ENCODE measurements at regions not wholly inside any gene's neighbourhood (a gene's known extent, or its start where the extent isn't known, plus 50 kb on each side); places are given as distances from the start of the nearest gene placed in this dataset.
"Not testable (repeated sequence)": the region's sequence is repeated elsewhere in the genome, so short reads cannot be mapped to it uniquely, and the experiment has no call there.

DNA sequence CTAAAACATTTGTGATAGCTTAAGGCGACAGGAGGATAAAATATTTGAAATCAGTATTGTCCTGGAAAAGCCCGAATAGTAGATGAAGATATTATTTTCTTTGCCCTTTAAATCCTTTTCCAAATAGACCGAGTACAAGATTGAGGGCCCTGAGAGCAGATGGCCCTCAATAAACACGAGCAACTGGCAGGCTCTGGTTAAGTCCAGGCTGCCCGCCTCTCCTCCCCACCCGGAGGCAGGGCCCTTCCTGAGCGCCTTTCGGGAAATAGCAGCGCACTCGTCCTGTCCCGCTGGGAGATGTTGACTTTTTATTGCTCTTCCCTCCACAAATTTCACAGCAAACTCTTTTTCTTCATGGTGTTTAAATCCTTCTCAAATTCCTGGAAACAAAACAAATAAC, 50.8 kb upstream of the MAX start:
- DNase-seq (ENCODE audit: low read depth), result no peak

GRCh38 chr14:65156568-65157366, 54.5 kb upstream of the MAX start:
- DNase-seq (ENCODE audit: low read depth), result peak; percentile 88

- no peak for DNase-seq (ENCODE audit: low read depth)
Measured at GRCh38 chr14:65159281-65160062, 57.2 kb upstream of the MAX start.

GRCh38 chr14:65160091-65160490, 57.8 kb upstream of the MAX start:
- no peak for DNase-seq (ENCODE audit: low read depth)

- DNase-seq (ENCODE audit: low read depth), result no peak
Measured at GRCh38 chr14:65162031-65162430, 59.7 kb upstream of the MAX start.

DNA sequence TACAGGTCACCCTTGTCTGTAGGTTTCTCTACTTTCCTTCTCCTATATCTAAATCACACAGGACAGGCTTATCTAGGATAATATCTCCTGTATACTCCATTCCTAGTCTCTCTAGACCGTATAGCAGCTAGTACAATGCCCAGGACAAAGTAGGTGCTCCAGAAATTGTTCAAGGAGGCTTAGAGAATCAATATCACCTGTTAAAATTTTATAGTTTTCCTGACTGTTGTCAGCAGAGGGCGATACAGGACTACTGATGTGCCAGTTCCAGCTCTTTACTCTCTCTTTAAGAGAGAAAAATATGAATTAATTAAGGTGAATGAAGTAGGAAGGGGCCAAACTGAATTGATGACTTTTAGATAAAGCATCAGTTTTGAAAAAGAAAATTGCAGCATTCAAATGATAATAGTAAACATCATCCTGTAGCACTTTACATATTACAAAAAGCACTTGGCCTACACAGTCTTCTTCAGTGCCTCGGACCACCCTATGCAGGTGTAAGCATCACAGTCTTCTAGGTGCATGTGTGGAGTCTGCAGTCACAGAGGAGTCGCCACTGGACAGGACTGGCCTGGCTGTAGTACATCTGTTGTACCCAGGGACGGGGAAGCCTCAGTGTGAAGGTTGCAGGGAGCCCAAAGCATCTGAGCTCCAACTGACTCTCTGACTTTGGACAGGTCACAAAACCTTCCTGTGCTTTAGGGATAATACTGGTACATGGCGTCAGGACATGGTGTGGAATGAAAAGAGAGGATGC, 61.9 kb upstream of the MAX start:
- DNase-seq (ENCODE audit: low read depth), result peak; percentile 72

DNA sequence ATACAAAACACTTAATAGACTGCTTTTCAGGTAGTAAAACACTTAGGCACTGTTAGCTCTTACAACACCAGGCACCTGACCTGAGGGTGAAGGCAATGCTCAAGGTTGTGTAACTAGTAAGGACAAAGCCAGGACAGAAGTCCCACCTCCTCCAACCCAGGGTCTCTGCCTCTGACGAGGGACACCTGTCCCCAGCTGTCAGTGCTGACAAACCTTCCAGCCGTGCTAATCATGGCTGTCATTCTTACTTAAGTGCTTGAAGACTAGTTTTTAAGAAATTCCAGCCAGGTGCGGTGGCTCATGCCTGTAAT, 62.5 kb upstream of the MAX start:
- DNase-seq (ENCODE audit: low read depth), result no peak

DNA sequence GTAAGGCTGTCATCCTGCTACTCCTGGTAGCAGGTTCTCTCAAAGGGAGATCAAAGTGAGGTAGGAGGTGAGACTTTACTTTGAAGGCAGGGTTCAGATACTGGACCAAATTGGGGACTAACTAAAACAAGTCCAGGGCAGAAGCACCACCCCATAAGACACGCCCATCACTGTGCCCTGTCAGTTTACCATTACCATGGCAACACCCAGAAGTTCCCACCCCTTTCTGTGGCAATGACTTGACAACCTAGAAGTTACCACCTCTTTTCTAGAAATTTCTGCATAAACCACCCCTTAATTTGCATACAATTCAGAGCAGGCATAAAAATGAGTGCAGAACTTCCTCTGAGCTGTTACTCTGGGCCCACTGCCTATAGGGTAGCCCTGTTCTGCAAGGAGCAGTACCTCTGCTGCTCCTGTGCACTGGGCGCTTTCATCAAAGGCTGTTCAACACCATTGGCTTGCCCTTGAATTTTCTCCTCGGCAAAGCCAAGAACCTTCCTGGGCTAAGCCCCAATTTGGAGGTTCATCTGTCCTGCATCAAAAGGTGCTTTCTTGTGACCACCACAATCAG, 64.8 kb upstream of the MAX start:
- DNase-seq (ENCODE audit: low read depth), result no peak

DNA sequence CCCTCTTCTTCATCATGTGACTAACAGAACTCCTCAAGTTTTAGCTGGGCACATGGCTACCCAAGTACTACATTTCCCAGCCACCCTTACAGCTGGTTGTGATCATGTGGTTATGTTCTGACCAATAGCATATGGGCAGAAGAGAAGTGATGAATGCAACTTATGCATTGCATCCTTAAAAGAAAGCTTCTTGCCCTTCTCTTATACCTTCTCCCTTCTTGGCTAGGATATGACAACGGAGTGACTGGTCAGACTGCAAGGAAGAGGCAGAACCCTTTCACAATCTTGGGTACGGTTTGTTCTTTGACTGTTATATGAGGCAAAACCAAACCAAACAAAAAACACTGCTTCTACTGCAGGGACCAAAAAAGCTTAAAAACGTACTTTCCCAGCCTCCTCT, 66.5 kb upstream of the MAX start:
- peak; percentile 33 for DNase-seq (ENCODE audit: low read depth)

DNA sequence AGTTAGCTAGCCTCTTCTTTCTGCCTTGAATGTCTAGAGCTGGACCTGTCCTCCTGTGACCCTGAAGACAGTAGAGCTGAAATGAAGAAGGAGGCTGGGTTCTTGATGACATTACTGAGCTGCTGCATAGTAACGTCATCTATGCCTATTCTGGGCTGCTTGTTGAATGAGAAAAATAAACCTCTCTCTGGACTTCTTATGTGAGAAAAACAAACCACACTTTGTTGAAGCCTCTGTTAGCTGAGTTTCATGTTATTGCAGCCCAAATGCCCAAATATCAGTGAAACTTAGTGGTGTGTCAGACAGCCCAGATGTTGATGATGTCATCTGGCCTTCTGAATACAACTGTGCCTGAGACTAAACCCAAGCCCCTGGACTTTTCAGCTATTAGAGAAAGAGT, 67.0 kb upstream of the MAX start:
- peak; percentile 56 for DNase-seq (ENCODE audit: low read depth)

DNA sequence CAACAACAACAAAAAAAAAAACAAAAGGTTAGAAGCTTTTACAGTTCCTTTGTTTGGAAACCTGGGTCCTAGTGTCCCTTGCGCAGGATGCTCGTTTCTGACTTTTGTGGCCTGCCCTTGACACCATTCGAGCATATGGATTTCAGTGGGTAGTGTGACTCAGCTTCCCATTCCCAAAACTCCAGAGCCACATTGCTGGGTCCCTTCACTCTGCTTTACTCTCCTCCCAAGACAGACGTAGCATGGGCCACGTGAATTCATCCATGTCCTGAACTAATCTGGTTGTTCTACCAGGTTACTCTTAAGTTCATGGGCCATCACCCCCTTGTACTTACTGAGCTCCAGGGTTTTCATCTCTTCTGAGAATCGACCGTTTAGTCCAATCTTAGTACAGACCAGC, 68.0 kb upstream of the MAX start:
- DNase-seq (ENCODE audit: low read depth), result no peak

DNA sequence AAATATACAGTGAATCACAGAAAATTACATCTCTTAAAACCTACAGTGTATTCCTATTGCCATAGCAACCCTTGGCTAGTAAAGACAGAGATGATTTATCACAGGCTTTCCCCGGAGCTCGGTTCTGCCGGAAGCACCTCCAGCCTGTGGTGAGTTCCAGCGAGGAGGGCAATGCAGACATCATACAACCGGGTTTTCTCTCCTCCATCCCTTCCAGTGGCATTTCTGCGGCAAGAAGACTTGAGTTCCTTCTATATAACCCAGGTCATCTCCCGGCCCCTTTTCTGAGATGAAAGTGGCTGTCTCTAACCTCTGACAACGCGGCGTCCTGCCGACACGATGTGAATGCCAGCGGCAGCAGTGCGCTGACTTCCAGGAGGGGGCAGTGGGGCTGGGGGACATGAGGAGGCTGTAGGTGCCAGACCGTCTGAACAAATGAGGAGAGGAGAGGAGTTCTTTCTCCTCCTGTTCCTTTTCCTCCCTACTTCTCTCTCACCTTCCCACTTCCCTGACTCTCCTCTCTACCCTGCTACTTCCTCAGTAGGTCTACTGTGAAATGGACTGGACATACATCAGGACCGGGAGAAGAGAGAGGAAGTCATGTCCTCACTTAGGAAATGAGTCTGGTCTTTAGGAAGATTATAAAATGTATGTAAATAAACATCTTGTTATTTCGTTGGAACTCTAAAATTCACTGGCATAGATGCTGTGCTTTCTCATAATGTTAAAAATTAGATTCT, 68.6 kb upstream of the MAX start:
- peak; percentile 52 for DNase-seq (ENCODE audit: low read depth)

DNA sequence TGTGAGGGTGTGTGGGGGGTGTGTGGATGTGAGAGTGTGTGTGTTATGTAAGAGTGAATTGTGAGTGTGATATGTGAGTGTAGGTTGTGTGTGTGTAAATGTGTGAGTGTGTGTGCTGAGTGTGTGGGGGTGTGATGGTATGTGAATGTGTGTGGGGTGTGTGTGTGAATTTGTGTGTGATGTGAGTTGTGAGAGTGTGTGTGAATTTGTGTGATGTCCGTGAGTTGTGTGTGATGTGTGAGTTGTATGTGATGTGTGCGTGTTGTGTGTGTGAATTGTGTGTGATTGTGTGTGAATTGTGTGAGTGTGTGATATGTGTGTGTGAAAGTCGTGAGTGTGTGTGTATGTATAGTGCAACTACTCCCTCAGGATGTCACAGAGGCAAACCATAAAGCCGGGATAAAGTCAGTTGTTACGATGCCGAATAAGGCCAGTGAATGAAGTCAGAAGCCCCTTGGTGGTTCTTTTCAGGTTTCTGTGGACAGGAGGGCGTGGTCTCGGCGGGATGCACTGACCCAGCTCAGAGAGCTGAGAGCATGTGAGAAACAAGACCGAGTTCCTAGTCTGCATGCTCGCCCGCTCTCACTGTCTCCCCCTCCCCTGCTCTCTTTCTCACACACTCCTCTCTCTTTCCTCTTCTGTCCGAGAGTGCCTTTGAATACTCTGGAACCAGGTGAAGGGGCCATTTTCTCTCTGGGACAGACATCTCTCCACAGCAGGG, 71.8 kb upstream of the MAX start:
- no peak for DNase-seq (ENCODE audit: low read depth)

- no peak for DNase-seq (ENCODE audit: low read depth)
Measured at GRCh38 chr14:65174783-65175182, 72.5 kb upstream of the MAX start.

DNA sequence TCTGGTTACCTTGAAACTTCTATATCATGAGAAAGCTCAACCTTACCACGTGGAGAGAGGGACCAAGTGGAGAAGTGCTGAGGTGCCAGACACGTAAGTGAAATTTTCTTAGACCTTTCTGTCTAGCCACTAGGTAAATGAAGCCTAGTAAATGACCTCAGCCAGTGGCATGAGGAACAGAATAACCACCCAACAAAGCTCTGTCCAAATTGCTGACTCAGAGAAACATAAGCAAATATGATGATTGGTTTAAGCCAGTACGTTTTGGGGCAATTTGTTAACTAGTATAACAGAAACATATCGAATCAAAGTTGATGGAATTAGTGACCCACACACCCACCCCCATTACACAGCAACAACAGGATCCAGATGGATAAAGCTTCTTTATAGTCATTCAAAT, 75.2 kb upstream of the MAX start:
- no peak for DNase-seq (ENCODE audit: low read depth)

- not testable (repeated sequence) for DNase-seq (ENCODE audit: low read depth)
Measured at GRCh38 chr14:65179231-65179630, 76.9 kb upstream of the MAX start.

- DNase-seq (ENCODE audit: low read depth), result peak; percentile 98
Measured at GRCh38 chr14:65179918-65180724, 77.8 kb upstream of the MAX start.

- no peak for DNase-seq (ENCODE audit: low read depth)
Measured at GRCh38 chr14:65180725-65181025, 78.4 kb upstream of the MAX start.

DNA sequence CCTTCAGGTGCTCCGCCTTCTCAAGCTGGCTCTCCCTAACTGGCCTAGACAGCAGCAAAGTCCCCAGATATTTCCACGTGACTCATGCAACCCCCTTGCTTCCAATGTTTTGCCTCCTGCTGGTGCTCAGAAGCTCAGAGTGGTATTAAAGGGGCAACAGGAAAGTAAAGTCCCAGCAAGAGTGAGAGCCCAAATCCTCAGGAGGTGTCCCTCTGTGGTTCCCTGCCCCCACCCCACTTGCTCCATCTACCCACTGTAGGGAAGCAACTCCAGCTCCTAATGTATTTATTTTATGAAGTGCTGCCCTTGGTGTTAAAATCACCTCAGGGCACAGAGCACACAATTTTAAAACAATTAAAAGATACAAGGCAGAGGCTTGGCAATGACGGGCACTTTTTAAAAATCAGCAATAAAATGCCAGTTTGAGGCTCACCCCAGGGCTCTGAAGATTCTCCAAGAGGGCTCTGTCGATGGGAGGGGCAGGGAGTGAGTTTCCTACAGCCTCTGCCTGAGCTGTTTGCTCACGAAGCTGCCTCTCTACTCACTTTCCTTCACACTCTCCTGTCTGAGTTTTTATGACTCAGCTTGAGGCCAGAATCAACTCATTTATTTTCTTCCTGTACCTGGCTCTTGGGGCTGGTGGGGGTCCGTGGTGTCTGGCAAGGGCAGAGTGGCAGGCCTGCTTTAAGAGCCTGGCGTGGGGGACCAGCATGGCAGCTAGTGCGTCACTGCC, 81.9 kb upstream of the MAX start:
- DNase-seq (ENCODE audit: low read depth), result peak; percentile 22

All from myocyte (in vitro differentiated cells).